ENCODE measurements at regions not wholly inside any gene's neighbourhood (a gene's known extent, or its start where the extent isn't known, plus 50 kb on each side); places are given as distances from the start of the nearest gene placed in this dataset.
"Not testable (repeated sequence)": the region's sequence is repeated elsewhere in the genome, so short reads cannot be mapped to it uniquely, and the experiment has no call there.

- no peak overlapping the region for H3K27ac Mint-ChIP-seq
- H3K9me3 Mint-ChIP-seq: peaks cover 0 to 17% (median 3%) of the 10 kb centered on the region in 6 donors
- H3K27me3 Mint-ChIP-seq (ENCODE audit: low read depth in 3 of 3): peaks cover 0 to 4% (median 0%) of the 10 kb centered on the region in 3 donors
- DNase-seq: no peak
- H3K4me1 Mint-ChIP-seq: no peaks in the 10 kb centered on the region
- no peak overlapping the region for H3K4me3 Mint-ChIP-seq
- peaks cover 0 to 6% (median 0%) of the 10 kb centered on the region in 3 donors for H3K36me3 Mint-ChIP-seq
Measured at GRCh38 chr3:3902161-3902560, 102.9 kb downstream of the LRRN1 start.

GRCh38 chr3:3906171-3906570, 106.9 kb downstream of the LRRN1 start:
- DNase-seq: no peak
- no peak overlapping the region for H3K4me3 Mint-ChIP-seq
- peaks cover 0 to 19% (median 7%) of the 10 kb centered on the region in 6 donors for H3K9me3 Mint-ChIP-seq
- H3K4me1 Mint-ChIP-seq: no peaks in the 10 kb centered on the region
- H3K27me3 Mint-ChIP-seq (ENCODE audit: low read depth in 3 of 3): peaks cover 0 to 2% (median 0%) of the 10 kb centered on the region in 3 donors
- peaks cover 0 to 8% (median 3%) of the 10 kb centered on the region in 3 donors for H3K36me3 Mint-ChIP-seq
- no peak overlapping the region for H3K27ac Mint-ChIP-seq

- Mint-ChIP-seq H3K27ac (no peak overlapping the region), H3K36me3 (peaks cover 0 to 8% (median 3%) of the 10 kb centered on the region in 3 donors), H3K4me1 (no peaks in the 10 kb centered on the region), H3K27me3 (ENCODE audit: low read depth in 3 of 3) (peaks cover 0 to 2% (median 0%) of the 10 kb centered on the region in 3 donors), H3K4me3 (no peak overlapping the region), H3K9me3 (peaks cover 0 to 16% (median 7%) of the 10 kb centered on the region in 6 donors)
- DNase-seq: no peak
Measured at GRCh38 chr3:3907023-3907422, 107.8 kb downstream of the LRRN1 start.

- Mint-ChIP-seq H3K27ac (no peak overlapping the region), H3K27me3 (ENCODE audit: low read depth in 3 of 3) (no peaks in the 10 kb centered on the region), H3K4me3 (no peak overlapping the region), H3K9me3 (peaks cover 0 to 17% (median 0%) of the 10 kb centered on the region in 6 donors), H3K4me1 (no peaks in the 10 kb centered on the region), H3K36me3 (peaks cover 0 to under 1% (median 0%) of the 10 kb centered on the region in 3 donors)
- no peak for DNase-seq
Measured at GRCh38 chr3:3918763-3919162, 119.5 kb downstream of the LRRN1 start.

- no peak overlapping the region for H3K4me3 Mint-ChIP-seq
- H3K27me3 Mint-ChIP-seq (ENCODE audit: low read depth in 3 of 3): no peaks in the 10 kb centered on the region
- no peak overlapping the region for H3K27ac Mint-ChIP-seq
- H3K36me3 Mint-ChIP-seq: peaks cover 0 to 5% (median 0%) of the 10 kb centered on the region in 3 donors
- H3K9me3 Mint-ChIP-seq: peaks cover 0 to 17% (median 0%) of the 10 kb centered on the region in 6 donors
- DNase-seq: no peak
- no peaks in the 10 kb centered on the region for H3K4me1 Mint-ChIP-seq
Measured at GRCh38 chr3:3919316-3919715, 120.1 kb downstream of the LRRN1 start.

- H3K9me3 Mint-ChIP-seq: peaks cover 0 to 11% (median 0%) of the 10 kb centered on the region in 6 donors
- peaks cover 0 to 1% (median 0%) of the 10 kb centered on the region in 3 donors for H3K27me3 Mint-ChIP-seq (ENCODE audit: low read depth in 3 of 3)
- no peak overlapping the region for H3K4me3 Mint-ChIP-seq
- H3K36me3 Mint-ChIP-seq: peaks cover 0 to 7% (median 0%) of the 10 kb centered on the region in 3 donors
- no peak for DNase-seq
- no peaks in the 10 kb centered on the region for H3K4me1 Mint-ChIP-seq
- H3K27ac Mint-ChIP-seq: no peak overlapping the region
Measured at GRCh38 chr3:3923619-3924018, 124.4 kb downstream of the LRRN1 start.

GRCh38 chr3:3927198-3927597, 128.0 kb downstream of the LRRN1 start:
- Mint-ChIP-seq H3K4me1 (no peaks in the 10 kb centered on the region), H3K4me3 (no peak overlapping the region), H3K27me3 (ENCODE audit: low read depth in 3 of 3) (peaks cover 0 to 1% (median 0%) of the 10 kb centered on the region in 3 donors), H3K27ac (no peak overlapping the region), H3K9me3 (peaks cover 0 to 30% (median 9%) of the 10 kb centered on the region in 6 donors), H3K36me3 (peaks cover 0 to 7% (median 4%) of the 10 kb centered on the region in 3 donors)
- DNase-seq: no peak

GRCh38 chr3:3927965-3928364, 128.7 kb downstream of the LRRN1 start:
- H3K4me3 Mint-ChIP-seq: no peak overlapping the region
- no peak overlapping the region for H3K27ac Mint-ChIP-seq
- peaks cover 0 to 28% (median 10%) of the 10 kb centered on the region in 6 donors for H3K9me3 Mint-ChIP-seq
- DNase-seq: no peak
- H3K4me1 Mint-ChIP-seq: no peaks in the 10 kb centered on the region
- H3K27me3 Mint-ChIP-seq (ENCODE audit: low read depth in 3 of 3): peaks cover 0 to 1% (median 0%) of the 10 kb centered on the region in 3 donors
- peaks cover 0 to 7% (median 4%) of the 10 kb centered on the region in 3 donors for H3K36me3 Mint-ChIP-seq

GRCh38 chr3:3941380-3941779, 142.1 kb downstream of the LRRN1 start:
- H3K9me3 Mint-ChIP-seq: peaks cover 10 to 65% (median 30%) of the 10 kb centered on the region in 6 donors
- H3K4me3 Mint-ChIP-seq; H3K27ac Mint-ChIP-seq; H3K36me3 Mint-ChIP-seq; DNase-seq; H3K27me3 Mint-ChIP-seq (ENCODE audit: low read depth in 3 of 3); H3K4me1 Mint-ChIP-seq: not testable (repeated sequence)

- H3K9me3 Mint-ChIP-seq: peaks cover 0 to 22% (median 10%) of the 10 kb centered on the region in 6 donors
- H3K4me3 Mint-ChIP-seq: no peak overlapping the region
- H3K4me1 Mint-ChIP-seq: no peaks in the 10 kb centered on the region
- H3K27ac Mint-ChIP-seq: no peak overlapping the region
- H3K36me3 Mint-ChIP-seq: peaks cover 3 to 9% (median 4%) of the 10 kb centered on the region in 3 donors
- peaks cover 0 to 1% (median 0%) of the 10 kb centered on the region in 3 donors for H3K27me3 Mint-ChIP-seq (ENCODE audit: low read depth in 3 of 3)
- DNase-seq: no peak
Measured at GRCh38 chr3:3951071-3951470, 151.8 kb downstream of the LRRN1 start.

GRCh38 chr3:3951501-3951900, 152.3 kb downstream of the LRRN1 start:
- Mint-ChIP-seq H3K27ac (no peak overlapping the region), H3K9me3 (peaks cover 0 to 22% (median 9%) of the 10 kb centered on the region in 6 donors), H3K4me1 (no peaks in the 10 kb centered on the region), H3K27me3 (ENCODE audit: low read depth in 3 of 3) (peaks cover 0 to 1% (median 0%) of the 10 kb centered on the region in 3 donors), H3K4me3 (no peak overlapping the region), H3K36me3 (peaks cover 3 to 9% (median 4%) of the 10 kb centered on the region in 3 donors)
- no peak for DNase-seq

- not testable (repeated sequence) for H3K4me3 Mint-ChIP-seq, H3K36me3 Mint-ChIP-seq
Measured at GRCh38 chr3:3962867-3963266, 163.6 kb downstream of the LRRN1 start.

GRCh38 chr3:3984053-3984452, 184.8 kb downstream of the LRRN1 start:
- H3K9me3 Mint-ChIP-seq: peaks cover 0 to 6% (median 0%) of the 10 kb centered on the region in 6 donors
- DNase-seq: no peak
- H3K36me3 Mint-ChIP-seq: no peaks in the 10 kb centered on the region
- H3K4me3 Mint-ChIP-seq: no peak overlapping the region
- H3K27ac Mint-ChIP-seq: no peak overlapping the region
- no peaks in the 10 kb centered on the region for H3K4me1 Mint-ChIP-seq
- peaks cover 0 to 7% (median 1%) of the 10 kb centered on the region in 3 donors for H3K27me3 Mint-ChIP-seq (ENCODE audit: low read depth in 3 of 3)

More at GRCh38 chr3:3962867-3963266, 163.6 kb downstream of the LRRN1 start:
- not testable (repeated sequence) for DNase-seq; H3K27me3 Mint-ChIP-seq (ENCODE audit: low read depth in 3 of 3); H3K4me1 Mint-ChIP-seq; H3K27ac Mint-ChIP-seq
- H3K9me3 Mint-ChIP-seq: peaks cover 0 to 17% (median 0%) of the 10 kb centered on the region in 6 donors

GRCh38 chr3:3991598-3991997, 192.4 kb downstream of the LRRN1 start:
- H3K27ac Mint-ChIP-seq: no peak overlapping the region
- DNase-seq: no peak
- H3K27me3 Mint-ChIP-seq (ENCODE audit: low read depth in 3 of 3): no peaks in the 10 kb centered on the region
- H3K9me3 Mint-ChIP-seq: peaks cover 0 to 2% (median 0%) of the 10 kb centered on the region in 6 donors
- no peak overlapping the region for H3K4me3 Mint-ChIP-seq
- no peaks in the 10 kb centered on the region for H3K36me3 Mint-ChIP-seq
- H3K4me1 Mint-ChIP-seq: no peaks in the 10 kb centered on the region

- Mint-ChIP-seq H3K36me3 (no peaks in the 10 kb centered on the region), H3K27ac (no peak overlapping the region), H3K4me1 (no peaks in the 10 kb centered on the region), H3K27me3 (ENCODE audit: low read depth in 3 of 3) (peaks cover 0 to 2% (median 0%) of the 10 kb centered on the region in 3 donors), H3K9me3 (peaks cover 0 to 3% (median 0%) of the 10 kb centered on the region in 6 donors), H3K4me3 (no peak overlapping the region)
- no peak for DNase-seq
Measured at GRCh38 chr3:3992312-3992874, 193.2 kb downstream of the LRRN1 start.

Measured in immature natural killer cell (primary cell).